DND-41 (cell line): ENCODE measurements at regions not wholly inside any gene's neighbourhood (a gene's known extent, or its start where the extent isn't known, plus 50 kb on each side); places are given as distances from the start of the nearest gene placed in this dataset.

Experiments
- CTCF ChIP-seq: IDR thresholded peaks from 2 replicates; pipeline ENCODE4 v1.5.1; 2012; ENCODE audit warnings: borderline replicate concordance, low read length, moderate library complexity, mild to moderate bottlenecking; ENCODE audit not compliant: poor library complexity, severe bottlenecking; ENCODE audit errors: extremely low read depth
- EZH2 ChIP-seq: IDR thresholded peaks from 3 replicates; pipeline ENCODE4 v1.6.1; 2012; ENCODE audit warnings: borderline replicate concordance, low read depth, mild to moderate bottlenecking, moderate library complexity, low read length, inconsistent platforms; ENCODE audit not compliant: severe bottlenecking

DNA sequence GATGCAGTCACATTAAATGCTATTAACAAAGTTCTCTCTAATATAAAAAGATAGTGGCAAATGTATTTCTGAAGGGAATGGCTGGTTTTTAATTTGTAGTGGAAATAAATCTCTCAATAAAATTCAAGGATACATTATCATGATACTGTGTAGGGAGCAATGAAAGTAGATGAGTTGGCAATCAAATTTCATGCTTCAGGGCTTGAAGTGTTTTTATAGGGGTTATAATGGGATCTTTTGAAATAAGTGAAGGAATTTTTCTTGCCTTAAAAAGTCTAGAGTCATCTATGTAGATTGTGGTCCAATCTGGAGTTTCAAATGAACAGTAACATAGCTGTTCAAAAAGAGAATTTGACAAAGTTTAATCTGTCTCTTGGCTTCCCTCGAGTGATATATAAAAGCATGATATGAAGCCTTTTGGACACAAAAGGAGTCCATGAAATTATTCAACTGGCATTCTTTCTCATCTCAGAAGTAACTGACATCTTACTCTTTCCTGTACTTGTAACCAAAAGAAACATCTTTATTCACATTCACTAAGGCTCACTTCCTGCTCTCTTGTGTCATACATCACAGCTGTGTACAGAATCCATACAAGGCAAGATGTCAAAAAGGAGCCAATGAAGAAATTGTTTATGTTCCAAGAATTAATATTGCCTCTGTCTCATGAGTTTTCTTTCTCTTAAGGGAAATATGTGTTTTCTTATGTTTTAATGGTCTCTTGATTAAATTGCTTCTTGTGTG lies 591.0 kb upstream of the GJE1 start:
- TF ChIP-seq CTCF = no peak
- TF ChIP-seq EZH2 = no peak
